Nephron (organoid): ENCODE measurements at regions not wholly inside any gene's neighbourhood (a gene's known extent, or its start where the extent isn't known, plus 50 kb on each side); places are given as distances from the start of the nearest gene placed in this dataset.

ENCODE experiments used
- H3K27ac Mint-ChIP-seq, 3 experiments: 2 replicates each; pipeline ENCODE4 v1.8.0; 2020; ENCODE audit warnings: mixed read lengths in 3 of 3, mild to moderate bottlenecking in 2 of 3, moderate library complexity in 1 of 3
- H3K27me3 Mint-ChIP-seq: 2 replicates; pipeline ENCODE4 v1.8.0; 2021; ENCODE audit warnings: low read depth, mild to moderate bottlenecking, moderate library complexity, mixed read lengths
- H3K36me3 Mint-ChIP-seq: 2 replicates; pipeline ENCODE4 v1.8.0; 2020; ENCODE audit warnings: low read depth, mixed read lengths
- H3K4me1 Mint-ChIP-seq: 2 replicates; pipeline ENCODE4 v1.8.0; 2020; ENCODE audit warnings: mixed read lengths
- H3K4me3 Mint-ChIP-seq, 3 experiments: 2 replicates each; pipeline ENCODE4 v1.8.0; 2020; ENCODE audit warnings: mild to moderate bottlenecking in 3 of 3, mixed read lengths in 3 of 3, moderate library complexity in 2 of 3
- H3K9me3 Mint-ChIP-seq: 2 replicates; pipeline ENCODE4 v1.8.0; 2020; ENCODE audit warnings: mixed read lengths
- CTCF ChIP-seq, 3 experiments: fragments of 200-600 bp; sonication (generic); IDR thresholded peaks; one replicate each; pipeline ENCODE4 v1.5.0; 2021; ENCODE audit warnings: antibody characterized with exemption in 3 of 3; ENCODE audit not compliant: unreplicated experiment in 3 of 3

DNA sequence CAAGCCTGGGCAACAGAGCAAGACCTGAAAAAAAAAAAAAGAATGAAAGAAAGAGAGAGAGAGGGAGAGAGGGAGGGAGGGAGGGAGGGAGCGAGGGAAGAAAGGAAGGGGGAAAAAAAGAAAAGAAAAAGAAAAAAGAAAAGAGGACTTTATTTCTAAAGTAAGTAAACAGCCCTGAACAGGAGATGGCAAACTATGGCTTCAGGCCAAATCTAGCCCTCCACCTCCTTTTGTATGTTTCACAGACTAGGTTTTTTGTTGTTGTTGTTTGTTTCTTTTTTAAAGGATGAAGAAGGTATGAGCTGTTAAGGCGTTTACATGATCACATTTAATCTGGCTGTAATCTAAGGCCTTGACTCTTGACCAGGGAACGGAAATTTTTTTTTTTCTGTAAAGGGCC is 711.1 kb upstream of the NRSN1 start:
- peaks cover 3% of the 10 kb centered on the region for H3K9me3 Mint-ChIP-seq
- peak overlapping the region in 2 of 3 experiments; percentile 78 to 85 for H3K27ac Mint-ChIP-seq
- no peak for TF ChIP-seq CTCF (IDR thresholded peaks at IDR 0.05; ENCODE audit: unreplicated experiment in 3 of 3)
- H3K36me3 Mint-ChIP-seq, result no peaks in the 10 kb centered on the region
- H3K4me3 Mint-ChIP-seq, result no peak overlapping the region
- peaks cover 26% of the 10 kb centered on the region for H3K4me1 Mint-ChIP-seq
- H3K27me3 Mint-ChIP-seq, result no peaks in the 10 kb centered on the region

DNA sequence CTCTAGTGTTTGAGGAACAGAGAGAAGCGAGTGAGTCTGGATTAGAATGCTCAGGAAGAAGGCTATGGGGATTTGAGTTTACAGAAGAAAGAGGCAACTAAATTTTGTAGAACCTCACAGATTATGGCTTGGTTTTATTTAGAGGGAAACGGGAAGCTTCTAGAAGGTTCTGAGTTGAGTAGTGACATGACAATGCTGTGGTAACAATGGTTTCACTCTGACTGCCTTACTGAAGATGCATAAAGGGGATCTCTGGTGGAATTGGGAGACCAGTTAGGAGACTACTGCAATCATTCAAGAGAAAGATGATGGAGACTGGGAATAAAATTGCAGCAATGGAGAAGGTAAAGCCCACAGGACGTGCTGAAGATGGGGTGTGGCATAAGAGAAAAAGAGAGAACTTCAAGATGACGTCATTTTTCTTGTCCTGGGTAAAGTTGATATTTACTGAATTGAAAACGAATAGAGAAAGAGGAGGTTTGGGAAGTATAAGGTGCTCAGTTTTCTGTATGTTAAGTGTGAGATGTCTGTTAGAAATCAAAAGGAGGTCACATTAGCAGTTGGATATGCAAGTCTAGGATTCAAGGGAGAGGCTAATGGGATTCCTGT is 710.1 kb upstream of the NRSN1 start:
- Mint-ChIP-seq H3K4me1 (peaks cover 26% of the 10 kb centered on the region), H3K4me3 (no peak overlapping the region), H3K27ac (peak overlapping the region; percentile 2 to 55 (median 3)), H3K9me3 (no peaks in the 10 kb centered on the region), H3K36me3 (no peaks in the 10 kb centered on the region), H3K27me3 (no peaks in the 10 kb centered on the region)
- TF ChIP-seq CTCF (IDR thresholded peaks at IDR 0.05; ENCODE audit: unreplicated experiment in 3 of 3), result no peak

- peaks cover 26% of the 10 kb centered on the region for H3K4me1 Mint-ChIP-seq
- H3K27me3 Mint-ChIP-seq, result no peaks in the 10 kb centered on the region
- H3K9me3 Mint-ChIP-seq, result no peaks in the 10 kb centered on the region
- H3K4me3 Mint-ChIP-seq, result no peak overlapping the region
- H3K36me3 Mint-ChIP-seq, result no peaks in the 10 kb centered on the region
- H3K27ac Mint-ChIP-seq, result peak overlapping the region in 1 of 3 experiments; percentile 2
- no peak for TF ChIP-seq CTCF (IDR thresholded peaks at IDR 0.05; ENCODE audit: unreplicated experiment in 3 of 3)
These were observed 708.9 kb upstream of the NRSN1 start for GRCh38 chr6:23417133-23417532.

- no peaks in the 10 kb centered on the region for H3K36me3 Mint-ChIP-seq
- H3K27me3 Mint-ChIP-seq, result no peaks in the 10 kb centered on the region
- H3K4me3 Mint-ChIP-seq, result no peak overlapping the region
- no peaks in the 10 kb centered on the region for H3K9me3 Mint-ChIP-seq
- TF ChIP-seq CTCF (IDR thresholded peaks at IDR 0.05; ENCODE audit: unreplicated experiment in 3 of 3), result no peak
- H3K27ac Mint-ChIP-seq, result no peak overlapping the region
- H3K4me1 Mint-ChIP-seq, result peaks cover 21% of the 10 kb centered on the region
These were observed 707.9 kb upstream of the NRSN1 start for GRCh38 chr6:23418095-23418494.

GRCh38 chr6:23419046-23419445 is 707.0 kb upstream of the NRSN1 start:
- H3K36me3 Mint-ChIP-seq, result peaks cover 4% of the 10 kb centered on the region
- peaks cover 6% of the 10 kb centered on the region for H3K9me3 Mint-ChIP-seq
- H3K4me1 Mint-ChIP-seq, result peaks cover 13% of the 10 kb centered on the region
- no peak for TF ChIP-seq CTCF (IDR thresholded peaks at IDR 0.05; ENCODE audit: unreplicated experiment in 3 of 3)
- H3K4me3 Mint-ChIP-seq, result no peak overlapping the region
- no peaks in the 10 kb centered on the region for H3K27me3 Mint-ChIP-seq
- H3K27ac Mint-ChIP-seq, result no peak overlapping the region

DNA sequence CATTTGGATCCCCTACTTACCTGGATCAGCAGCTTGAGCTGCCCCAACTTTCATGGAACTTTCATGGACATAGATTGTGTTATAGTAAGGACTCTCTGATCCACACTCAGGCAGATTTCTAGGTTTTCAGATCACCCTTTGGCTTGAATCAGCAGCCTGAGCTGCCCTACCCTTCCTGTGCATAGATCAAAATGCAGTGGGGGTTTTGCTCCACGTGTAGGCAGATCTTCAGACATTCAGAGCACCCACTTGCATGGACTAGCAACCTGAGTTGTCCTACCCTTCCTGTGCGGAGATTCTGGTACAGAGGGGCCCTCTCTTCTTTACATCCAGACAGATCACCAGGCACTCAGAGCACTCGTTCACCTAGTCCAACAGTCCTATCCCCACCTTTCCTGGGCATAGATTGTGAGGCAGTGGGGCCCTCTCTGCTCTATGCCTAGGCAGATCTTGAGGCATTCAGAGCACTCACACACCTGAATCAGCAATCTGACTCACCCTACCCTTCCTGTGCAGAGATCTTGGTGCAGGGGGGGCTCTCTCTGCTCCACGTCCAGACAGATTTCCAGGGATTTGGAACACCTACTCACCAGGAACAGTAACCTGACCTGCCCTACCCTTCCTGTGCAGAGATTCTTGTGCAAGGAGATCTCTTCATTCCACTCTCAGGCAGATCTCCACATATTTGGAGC is 705.2 kb upstream of the NRSN1 start:
- H3K4me1 Mint-ChIP-seq, result peaks cover 8% of the 10 kb centered on the region
- H3K4me3 Mint-ChIP-seq, result no peak overlapping the region
- no peaks in the 10 kb centered on the region for H3K27me3 Mint-ChIP-seq
- H3K27ac Mint-ChIP-seq, result no peak overlapping the region
- peaks cover 4% of the 10 kb centered on the region for H3K36me3 Mint-ChIP-seq
- no peak for TF ChIP-seq CTCF (IDR thresholded peaks at IDR 0.05; ENCODE audit: unreplicated experiment in 3 of 3)
- peaks cover 16% of the 10 kb centered on the region for H3K9me3 Mint-ChIP-seq
